Smooth muscle cell (in vitro differentiated cells): ENCODE measurements at regions not wholly inside any gene's neighbourhood (a gene's known extent, or its start where the extent isn't known, plus 50 kb on each side); places are given as distances from the start of the nearest gene placed in this dataset.

Experiments used
- DNase-seq: peaks from one replicate; lab custom pipeline; 2025; ENCODE audit not compliant: unreplicated experiment; lab: John Stamatoyannopoulos, UW
- H2AFZ ChIP-seq: fragments of 200-600 bp; sonication (generic); 2 replicates; pipeline ENCODE4 v1.6.0; 2016; ENCODE audit warnings: antibody characterized with exemption, low read depth, mild to moderate bottlenecking
- H3F3A ChIP-seq: fragments of 200-600 bp; sonication (generic); 2 replicates; pipeline ENCODE4 v1.6.0; 2017; ENCODE audit warnings: antibody characterized with exemption, low read depth
- H3K27ac ChIP-seq: fragments of 200-600 bp; sonication (generic); 2 replicates; pipeline ENCODE4 v1.5.1; 2016; ENCODE audit warnings: low read depth, mild to moderate bottlenecking
- H3K27me3 ChIP-seq: fragments of 200-600 bp; sonication (generic); 2 replicates; pipeline ENCODE4 v1.6.1; 2016; ENCODE audit warnings: low read depth, mild to moderate bottlenecking
- H3K36me3 ChIP-seq: fragments of 200-600 bp; sonication (generic); 2 replicates; pipeline ENCODE4 v1.5.1; 2016; ENCODE audit warnings: low read depth
- H3K4me1 ChIP-seq: fragments of 200-600 bp; sonication (generic); 2 replicates; pipeline ENCODE4 v1.5.1; 2016; ENCODE audit warnings: low read depth
- H3K4me2 ChIP-seq: fragments of 200-600 bp; sonication (generic); 2 replicates; pipeline ENCODE4 v1.6.0; 2016; ENCODE audit warnings: mild to moderate bottlenecking
- H3K4me3 ChIP-seq: fragments of 200-600 bp; sonication (generic); 2 replicates; pipeline ENCODE4 v1.5.1; 2016; ENCODE audit warnings: mild to moderate bottlenecking
- H3K79me2 ChIP-seq: fragments of 200-600 bp; sonication (generic); 2 replicates; pipeline ENCODE4 v1.6.0; 2016; ENCODE audit warnings: low read depth, mild to moderate bottlenecking
- H3K9ac ChIP-seq: fragments of 200-600 bp; sonication (generic); 2 replicates; pipeline ENCODE4 v1.6.0; 2016; ENCODE audit warnings: low read depth
- H3K9me3 ChIP-seq: fragments of 200-600 bp; sonication (generic); replicated peaks from 2 replicates; pipeline ENCODE4 v1.5.1; 2016; ENCODE audit warnings: low read depth
- H4K20me1 ChIP-seq: fragments of 200-600 bp; sonication (generic); 2 replicates; pipeline ENCODE4 v1.6.0; 2016; ENCODE audit warnings: low read depth
- CTCF ChIP-seq: fragments of 200-600 bp; sonication (generic); IDR thresholded peaks from 2 replicates; pipeline ENCODE4 v1.5.1; 2017; ENCODE audit warnings: borderline replicate concordance, mild to moderate bottlenecking, antibody characterized with exemption; ENCODE audit not compliant: insufficient read depth, poor library complexity, severe bottlenecking
- WGBS: methylation state at CpG from one replicate; pipeline ENCODE4 v1.1.7; 2016; ENCODE audit warnings: low lambda C conversion rate; 5-methylcytosine and 5-hydroxymethylcytosine counted together

- Histone ChIP-seq H3K27ac (no peak overlapping the region), H3K4me1 (no peaks in the 10 kb centered on the region), H3K4me3 (no peak overlapping the region), H2AFZ (no peak overlapping the region), H3K9ac (no peak overlapping the region), H4K20me1 (no peaks in the 10 kb centered on the region), H3F3A (no peaks in the 10 kb centered on the region), H3K27me3 (peaks cover 9% of the 10 kb centered on the region), H3K79me2 (no peaks in the 10 kb centered on the region), H3K36me3 (no peaks in the 10 kb centered on the region), H3K9me3 (no peaks in the 10 kb centered on the region), H3K4me2 (no peak overlapping the region)
- TF ChIP-seq CTCF: no peak
- whole genome bisulfite sequencing: 97% methylated on average over 8 of the region's 8 CpGs
- no peak for DNase-seq
Observed at GRCh38 chr10:129391464-129391863, 75.6 kb upstream of the MGMT start.

GRCh38 chr10:129392855-129393254 lies 74.2 kb upstream of the MGMT start:
- H3K9ac ChIP-seq: no peak overlapping the region
- H3K9me3 ChIP-seq: no peaks in the 10 kb centered on the region
- no peak overlapping the region for H3K4me2 ChIP-seq
- H4K20me1 ChIP-seq: no peaks in the 10 kb centered on the region
- no peaks in the 10 kb centered on the region for H3K79me2 ChIP-seq
- no peaks in the 10 kb centered on the region for H3F3A ChIP-seq
- H3K36me3 ChIP-seq: no peaks in the 10 kb centered on the region
- 94% methylated on average over 10 of the region's 10 CpGs for WGBS
- peaks cover 9% of the 10 kb centered on the region for H3K27me3 ChIP-seq
- H2AFZ ChIP-seq: no peak overlapping the region
- no peak overlapping the region for H3K27ac ChIP-seq
- DNase-seq: no peak
- H3K4me3 ChIP-seq: no peak overlapping the region
- no peaks in the 10 kb centered on the region for H3K4me1 ChIP-seq
- no peak for TF ChIP-seq CTCF

- H4K20me1 ChIP-seq: no peaks in the 10 kb centered on the region
- peaks cover 9% of the 10 kb centered on the region for H3K27me3 ChIP-seq
- H3K9me3 ChIP-seq: no peaks in the 10 kb centered on the region
- H3K4me1 ChIP-seq: no peaks in the 10 kb centered on the region
- no peaks in the 10 kb centered on the region for H3K36me3 ChIP-seq
- 89% methylated on average over 10 of the region's 10 CpGs for WGBS
- TF ChIP-seq CTCF: no peak
- H3K27ac ChIP-seq: no peak overlapping the region
- no peak overlapping the region for H3K4me3 ChIP-seq
- no peak overlapping the region for H3K9ac ChIP-seq
- DNase-seq: no peak
- no peak overlapping the region for H3K4me2 ChIP-seq
- no peak overlapping the region for H2AFZ ChIP-seq
- no peaks in the 10 kb centered on the region for H3F3A ChIP-seq
- H3K79me2 ChIP-seq: no peaks in the 10 kb centered on the region
Observed at GRCh38 chr10:129393812-129394211, 73.2 kb upstream of the MGMT start.

GRCh38 chr10:129394518-129395328 lies 72.3 kb upstream of the MGMT start:
- Histone ChIP-seq H2AFZ (no peak overlapping the region), H3K36me3 (no peaks in the 10 kb centered on the region), H3K9ac (no peak overlapping the region), H3F3A (no peaks in the 10 kb centered on the region), H3K27me3 (peaks cover 9% of the 10 kb centered on the region), H3K4me1 (no peaks in the 10 kb centered on the region), H3K79me2 (no peaks in the 10 kb centered on the region), H3K9me3 (no peaks in the 10 kb centered on the region), H3K4me2 (no peak overlapping the region), H3K27ac (no peak overlapping the region), H4K20me1 (no peaks in the 10 kb centered on the region), H3K4me3 (no peak overlapping the region)
- WGBS: 88% methylated on average over 25 of the region's 25 CpGs
- DNase-seq: no peak
- no peak for TF ChIP-seq CTCF
